Amniotic stem cell (primary cell): ENCODE measurements at regions not wholly inside any gene's neighbourhood (a gene's known extent, or its start where the extent isn't known, plus 50 kb on each side); places are given as distances from the start of the nearest gene placed in this dataset.
"Not testable (repeated sequence)": the region's sequence is repeated elsewhere in the genome, so short reads cannot be mapped to it uniquely, and the experiment has no call there.

Experiments used
- DNase-seq: peaks from one replicate; lab custom pipeline; 2025; lab: John Stamatoyannopoulos, UW

GRCh38 chr12:34190054-34190453, 167.8 kb downstream of the ALG10 start:
- no peak for DNase-seq

- DNase-seq, result no peak
These were observed 176.6 kb downstream of the ALG10 start for GRCh38 chr12:34198924-34199323.

- DNase-seq, result no peak
These were observed 181.7 kb downstream of the ALG10 start for GRCh38 chr12:34203866-34204620.

GRCh38 chr12:34204830-34205285, 182.6 kb downstream of the ALG10 start:
- DNase-seq, result no peak

- no peak for DNase-seq
These were observed 183.1 kb downstream of the ALG10 start for GRCh38 chr12:34205401-34205800.

GRCh38 chr12:34206061-34206785, 183.9 kb downstream of the ALG10 start:
- DNase-seq, result no peak

- no peak for DNase-seq
These were observed 185.6 kb downstream of the ALG10 start for GRCh38 chr12:34207858-34208257.

- DNase-seq, result no peak
These were observed 186.3 kb downstream of the ALG10 start for GRCh38 chr12:34208331-34209258.

GRCh38 chr12:34209259-34209835, 187.1 kb downstream of the ALG10 start:
- no peak for DNase-seq

- DNase-seq, result no peak
These were observed 187.9 kb downstream of the ALG10 start for GRCh38 chr12:34210183-34210582.

GRCh38 chr12:34210689-34211530, 188.6 kb downstream of the ALG10 start:
- DNase-seq, result no peak

GRCh38 chr12:34212651-34213050, 190.4 kb downstream of the ALG10 start:
- no peak for DNase-seq

- DNase-seq, result no peak
These were observed 191.7 kb downstream of the ALG10 start for GRCh38 chr12:34214011-34214410.

- no peak for DNase-seq
These were observed 193.1 kb downstream of the ALG10 start for GRCh38 chr12:34215213-34215892.

- DNase-seq, result no peak
These were observed 193.6 kb downstream of the ALG10 start for GRCh38 chr12:34215893-34216285.

GRCh38 chr12:34217660-34218059, 195.4 kb downstream of the ALG10 start:
- DNase-seq, result no peak

- no peak for DNase-seq
These were observed 196.1 kb downstream of the ALG10 start for GRCh38 chr12:34218193-34219045.

GRCh38 chr12:34219046-34219770, 196.9 kb downstream of the ALG10 start:
- DNase-seq, result no peak

- not testable (repeated sequence) for DNase-seq
These were observed 197.8 kb downstream of the ALG10 start for GRCh38 chr12:34220079-34220478.
